IPS-20b (cell line): ENCODE measurements at regions not wholly inside any gene's neighbourhood (a gene's known extent, or its start where the extent isn't known, plus 50 kb on each side); places are given as distances from the start of the nearest gene placed in this dataset.

Experiments
- H3K27ac ChIP-seq: one replicate; pipeline ENCODE4 v1.5.1; 2013; ENCODE audit warnings: low read length
- H3K27me3 ChIP-seq: 2 replicates; pipeline ENCODE4 v1.6.1; 2013; ENCODE audit warnings: mild to moderate bottlenecking, low read length, inconsistent platforms; ENCODE audit not compliant: insufficient read depth
- H3K36me3 ChIP-seq: 2 replicates; pipeline ENCODE4 v1.6.1; 2013; ENCODE audit warnings: low read depth, mild to moderate bottlenecking, inconsistent platforms, low read length, moderate library complexity; ENCODE audit not compliant: insufficient read depth
- H3K4me1 ChIP-seq: 2 replicates; pipeline ENCODE4 v1.6.1; 2013; ENCODE audit warnings: mild to moderate bottlenecking, control low read depth, inconsistent platforms, low read length, moderate library complexity; ENCODE audit not compliant: insufficient read depth
- H3K4me3 ChIP-seq: 2 replicates; pipeline ENCODE4 v1.5.1; 2013; ENCODE audit warnings: mild to moderate bottlenecking, low read length, inconsistent platforms
- H3K9ac ChIP-seq: 2 replicates; pipeline ENCODE4 v1.6.1; 2013; ENCODE audit warnings: low read depth, mild to moderate bottlenecking, inconsistent platforms, low read length, moderate library complexity
- H3K9me3 ChIP-seq: 2 replicates; pipeline ENCODE4 v1.6.1; 2013; ENCODE audit warnings: mild to moderate bottlenecking, low read depth, low read length, inconsistent platforms; ENCODE audit not compliant: insufficient read depth

DNA sequence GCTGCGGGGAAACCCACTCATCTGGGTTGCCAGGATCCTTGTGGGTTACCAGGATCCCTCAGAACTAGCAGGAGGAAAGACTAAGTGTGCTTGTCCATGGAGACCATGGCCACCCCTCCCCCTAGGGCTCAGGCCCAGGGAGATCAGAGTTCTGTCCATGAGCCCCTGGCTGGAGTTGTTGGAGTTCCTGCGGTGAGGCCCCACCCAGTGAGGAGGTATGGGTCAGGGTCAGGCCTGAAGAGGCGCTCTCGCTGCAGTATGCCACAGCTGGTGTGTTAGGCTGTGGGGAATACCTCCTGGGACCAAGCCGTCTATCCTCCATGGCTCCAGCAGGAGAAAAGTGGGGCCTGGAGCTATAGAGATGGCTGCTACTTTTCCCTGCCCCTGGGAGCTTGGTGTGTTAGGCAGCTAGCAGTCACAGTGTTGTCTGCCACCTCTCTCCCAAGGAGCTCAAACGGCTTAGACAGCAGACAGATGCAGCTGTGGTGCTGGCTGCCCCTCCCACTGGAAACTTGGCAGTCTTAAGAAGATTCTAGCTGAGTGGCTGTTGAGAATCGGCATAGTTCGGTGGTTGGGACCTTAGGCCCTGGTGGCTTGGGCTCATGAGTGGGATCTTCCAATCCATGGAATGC, 240.3 kb upstream of the CELF4 start:
- Histone ChIP-seq H3K9ac (no peak overlapping the region), H3K36me3 (no peaks in the 10 kb centered on the region), H3K27ac (no peak overlapping the region), H3K9me3 (no peaks in the 10 kb centered on the region), H3K4me3 (no peak overlapping the region), H3K27me3 (no peaks in the 10 kb centered on the region), H3K4me1 (no peaks in the 10 kb centered on the region)

DNA sequence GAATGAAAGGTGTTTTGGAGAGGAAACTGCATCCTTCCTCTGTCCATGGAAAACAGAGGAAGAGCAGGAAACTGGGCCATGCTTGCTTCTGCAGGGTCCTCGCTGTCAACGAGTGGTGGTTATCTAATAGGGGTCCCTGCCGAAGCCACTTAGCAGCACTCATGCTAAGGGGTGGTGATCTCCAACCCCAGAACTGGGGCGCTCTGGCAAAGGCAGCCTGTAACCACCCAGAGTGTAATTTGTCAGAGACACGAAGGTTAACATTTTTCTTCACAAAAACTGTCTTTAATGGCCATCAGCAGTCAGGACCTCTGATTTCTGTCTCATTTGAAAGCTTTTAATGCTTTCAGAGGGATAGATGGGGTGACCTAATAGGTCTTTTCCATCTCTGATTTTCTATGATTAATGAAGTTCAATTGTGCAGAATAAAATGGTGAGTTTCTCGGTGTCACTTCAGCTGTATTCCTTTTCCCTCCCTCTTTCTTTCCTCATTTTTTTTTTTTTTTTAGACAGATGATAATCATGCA, 231.3 kb upstream of the CELF4 start:
- no peaks in the 10 kb centered on the region for H3K27me3 ChIP-seq
- H3K9ac ChIP-seq = no peak overlapping the region
- no peak overlapping the region for H3K27ac ChIP-seq
- no peaks in the 10 kb centered on the region for H3K36me3 ChIP-seq
- no peaks in the 10 kb centered on the region for H3K9me3 ChIP-seq
- H3K4me3 ChIP-seq = no peak overlapping the region
- H3K4me1 ChIP-seq = no peaks in the 10 kb centered on the region

DNA sequence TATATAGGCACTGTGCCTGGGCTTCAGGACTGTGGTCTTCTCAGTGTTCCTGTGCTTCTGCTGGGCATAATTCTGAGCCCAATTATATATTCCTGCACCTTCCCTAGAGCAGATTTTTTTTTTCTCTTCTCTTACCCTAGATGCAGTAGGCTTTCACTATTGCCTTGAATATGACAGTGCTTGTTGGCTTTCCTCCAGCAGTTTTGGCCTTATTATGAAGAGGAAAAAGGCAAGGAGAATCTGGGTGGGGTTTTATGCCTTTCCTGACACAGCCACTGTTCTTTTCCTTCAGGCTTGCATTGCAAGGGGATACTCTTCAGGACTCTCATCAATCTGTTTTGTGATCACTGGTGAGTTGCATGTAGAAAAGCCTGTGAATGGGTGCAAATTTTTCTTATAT, 221.9 kb upstream of the CELF4 start:
- no peak overlapping the region for H3K9ac ChIP-seq
- H3K27me3 ChIP-seq = no peaks in the 10 kb centered on the region
- H3K9me3 ChIP-seq = no peaks in the 10 kb centered on the region
- no peaks in the 10 kb centered on the region for H3K4me1 ChIP-seq
- no peak overlapping the region for H3K27ac ChIP-seq
- no peak overlapping the region for H3K4me3 ChIP-seq
- H3K36me3 ChIP-seq = no peaks in the 10 kb centered on the region

DNA sequence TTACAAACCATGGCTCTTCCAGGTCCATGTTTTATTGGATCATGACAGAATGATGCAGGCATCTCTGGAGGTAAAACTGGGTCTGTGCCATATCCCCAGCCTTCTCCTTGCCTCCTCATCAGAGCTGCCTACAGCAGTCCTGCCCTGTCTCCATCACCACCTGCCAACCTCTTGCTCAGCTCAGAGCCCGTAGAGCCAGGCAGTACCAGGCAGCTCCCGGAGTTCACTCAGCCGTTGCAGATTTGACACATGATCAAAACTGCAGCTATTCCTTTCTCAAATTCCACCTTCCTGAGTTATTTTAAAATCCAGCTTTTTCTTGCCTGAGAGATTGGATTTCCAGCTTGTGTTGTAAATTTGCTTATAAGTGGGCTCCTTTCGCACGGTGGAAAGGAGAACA, 218.2 kb upstream of the CELF4 start:
- Histone ChIP-seq H3K27ac (no peak overlapping the region), H3K4me1 (no peaks in the 10 kb centered on the region), H3K27me3 (no peaks in the 10 kb centered on the region), H3K9ac (no peak overlapping the region), H3K9me3 (no peaks in the 10 kb centered on the region), H3K36me3 (no peaks in the 10 kb centered on the region), H3K4me3 (no peak overlapping the region)

GRCh38 chr18:37779220-37779619, 213.6 kb upstream of the CELF4 start:
- Histone ChIP-seq H3K4me3 (no peak overlapping the region), H3K36me3 (no peaks in the 10 kb centered on the region), H3K27me3 (no peaks in the 10 kb centered on the region), H3K27ac (no peak overlapping the region), H3K9me3 (no peaks in the 10 kb centered on the region), H3K9ac (no peak overlapping the region), H3K4me1 (no peaks in the 10 kb centered on the region)

- Histone ChIP-seq H3K36me3 (no peaks in the 10 kb centered on the region), H3K4me3 (no peak overlapping the region), H3K27me3 (no peaks in the 10 kb centered on the region)
These were observed 213.0 kb upstream of the CELF4 start for GRCh38 chr18:37778417-37779165.

DNA sequence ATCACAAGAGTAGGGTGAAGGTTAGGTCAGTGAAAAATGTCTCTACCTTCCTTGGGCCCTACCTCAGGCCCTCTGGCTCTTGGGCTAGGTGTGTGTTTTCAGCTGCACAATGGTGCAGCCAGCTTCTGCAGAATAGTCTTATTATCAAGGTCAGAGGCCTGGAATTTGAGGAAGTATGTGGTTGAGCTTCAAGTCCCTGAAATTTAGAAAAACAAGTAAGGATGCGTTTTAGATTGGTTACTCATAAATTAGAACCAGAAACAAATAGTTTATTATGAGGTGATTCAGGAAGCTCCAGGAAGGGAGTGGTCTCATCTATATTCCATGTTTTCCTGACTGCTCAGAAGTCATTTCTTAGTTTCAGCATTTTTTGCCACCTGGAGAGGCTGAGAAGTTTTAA, 204.2 kb upstream of the CELF4 start:
- no peaks in the 10 kb centered on the region for H3K9me3 ChIP-seq
- H3K27ac ChIP-seq = no peak overlapping the region
- H3K36me3 ChIP-seq = no peaks in the 10 kb centered on the region
- H3K4me3 ChIP-seq = no peak overlapping the region
- H3K4me1 ChIP-seq = no peaks in the 10 kb centered on the region
- H3K27me3 ChIP-seq = no peaks in the 10 kb centered on the region
- no peak overlapping the region for H3K9ac ChIP-seq

More at GRCh38 chr18:37778417-37779165, 213.0 kb upstream of the CELF4 start:
- no peaks in the 10 kb centered on the region for H3K4me1 ChIP-seq
- H3K9ac ChIP-seq = no peak overlapping the region
- no peak overlapping the region for H3K27ac ChIP-seq
- no peaks in the 10 kb centered on the region for H3K9me3 ChIP-seq

DNA sequence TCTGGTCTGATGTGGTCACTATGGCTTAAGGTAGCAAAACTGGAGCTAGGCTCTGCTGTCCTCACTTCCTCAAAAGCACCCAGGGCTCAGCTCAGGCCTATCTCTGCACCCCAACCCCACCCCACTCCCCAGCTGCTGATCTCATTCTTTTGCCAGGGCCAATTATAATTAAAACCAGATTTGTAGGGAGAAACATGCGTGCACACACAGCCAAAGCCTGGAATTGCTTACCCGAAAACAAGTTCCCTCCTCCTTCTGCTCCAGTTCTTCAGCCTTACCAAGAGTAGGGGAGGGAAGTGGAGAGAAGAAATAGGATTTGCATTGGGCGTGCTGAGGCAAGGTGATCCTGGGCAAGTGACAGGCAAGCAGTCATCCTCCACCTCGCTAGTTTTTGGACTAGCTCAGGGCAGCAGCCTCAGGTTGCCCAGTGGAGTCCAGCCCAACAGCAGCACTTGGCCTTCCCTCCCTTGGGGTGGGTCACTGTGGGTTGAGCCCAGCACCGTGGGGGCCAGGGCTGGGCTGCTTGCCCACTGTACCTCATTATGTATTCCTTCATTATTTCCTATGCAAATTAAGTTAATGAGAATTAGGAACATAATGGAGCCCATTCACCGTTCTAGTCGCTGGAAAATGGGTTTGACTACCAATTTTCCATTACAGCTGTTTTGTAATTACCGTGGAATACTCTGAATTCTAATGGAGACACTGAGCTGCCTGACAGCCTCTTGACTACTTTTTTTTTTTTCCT, 199.1 kb upstream of the CELF4 start:
- no peaks in the 10 kb centered on the region for H3K27me3 ChIP-seq
- H3K4me1 ChIP-seq = no peaks in the 10 kb centered on the region
- no peak overlapping the region for H3K9ac ChIP-seq
- no peak overlapping the region for H3K4me3 ChIP-seq
- no peaks in the 10 kb centered on the region for H3K9me3 ChIP-seq
- H3K36me3 ChIP-seq = no peaks in the 10 kb centered on the region
- H3K27ac ChIP-seq = no peak overlapping the region

DNA sequence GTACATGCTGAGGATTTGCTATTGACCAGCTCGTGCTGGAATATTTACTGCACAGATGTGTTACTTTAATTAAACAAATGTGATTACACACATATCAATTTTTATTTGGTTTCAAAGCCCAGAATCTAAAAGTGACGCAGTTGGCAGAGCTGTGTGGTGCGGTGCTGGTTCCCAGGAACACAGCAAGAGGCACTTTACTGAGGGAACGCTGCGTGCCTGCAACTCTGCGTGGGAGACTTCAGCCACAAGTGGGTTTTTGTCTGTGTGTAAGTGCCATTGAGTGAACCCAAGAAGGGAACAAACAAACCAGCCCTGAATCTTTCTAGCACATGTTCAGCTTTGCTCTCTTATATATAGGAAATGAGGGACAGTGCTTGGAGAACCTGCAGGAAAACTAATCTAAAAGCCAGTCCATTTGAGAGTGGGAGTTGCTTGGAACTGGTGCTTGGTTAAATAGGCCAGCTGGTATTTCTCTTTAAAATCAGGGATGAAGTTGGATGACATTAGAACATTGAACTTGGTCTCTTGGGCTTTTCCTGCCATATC, 196.6 kb upstream of the CELF4 start:
- no peaks in the 10 kb centered on the region for H3K4me1 ChIP-seq
- H3K4me3 ChIP-seq = no peak overlapping the region
- H3K27me3 ChIP-seq = no peaks in the 10 kb centered on the region
- H3K9ac ChIP-seq = no peak overlapping the region
- no peaks in the 10 kb centered on the region for H3K9me3 ChIP-seq
- H3K36me3 ChIP-seq = no peaks in the 10 kb centered on the region
- no peak overlapping the region for H3K27ac ChIP-seq

GRCh38 chr18:37754141-37754540, 188.5 kb upstream of the CELF4 start:
- H3K27ac ChIP-seq = no peak overlapping the region
- no peaks in the 10 kb centered on the region for H3K27me3 ChIP-seq
- H3K36me3 ChIP-seq = no peaks in the 10 kb centered on the region

DNA sequence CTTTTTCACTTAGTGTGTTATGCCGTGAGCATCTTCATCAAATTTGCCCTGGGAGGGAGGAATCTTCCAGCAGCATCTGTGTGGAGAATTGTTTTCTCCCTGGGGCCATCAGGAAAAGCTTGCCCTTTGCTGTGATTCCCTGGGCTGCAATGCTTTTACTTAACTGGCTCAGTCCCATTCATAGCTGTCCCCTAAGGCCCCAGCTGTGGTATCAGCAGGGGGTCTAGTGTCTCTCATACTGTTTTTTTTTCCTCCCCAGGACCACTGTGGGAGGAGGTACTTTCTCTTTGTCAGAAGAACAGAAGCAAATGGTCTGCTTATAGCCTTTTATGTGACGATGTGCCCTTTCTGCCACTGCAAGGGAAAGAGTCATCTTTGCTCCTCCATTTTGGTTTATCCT, 176.8 kb upstream of the CELF4 start:
- Histone ChIP-seq H3K4me3 (no peak overlapping the region), H3K9ac (no peak overlapping the region), H3K9me3 (no peaks in the 10 kb centered on the region), H3K36me3 (no peaks in the 10 kb centered on the region), H3K4me1 (peaks cover 9% of the 10 kb centered on the region), H3K27ac (no peak overlapping the region), H3K27me3 (no peaks in the 10 kb centered on the region)

More at GRCh38 chr18:37754141-37754540, 188.5 kb upstream of the CELF4 start:
- Histone ChIP-seq H3K9ac (no peak overlapping the region), H3K4me1 (peaks cover 5% of the 10 kb centered on the region; the same call in 1 of the 2 replicates), H3K4me3 (no peak overlapping the region), H3K9me3 (no peaks in the 10 kb centered on the region)
